Activated CD4-positive, alpha-beta T cell treated with anti-CD3 and anti-CD28 coated beads for 4 hours (primary cell): ENCODE measurements at regions not wholly inside any gene's neighbourhood (a gene's known extent, or its start where the extent isn't known, plus 50 kb on each side); places are given as distances from the start of the nearest gene placed in this dataset.

Experiments used
- DNase-seq, 2 donors: peaks; one replicate each; pipeline ENCODE4 v3.0.0-alpha.2; 2020

- DNase-seq, result no peak
Measured at GRCh38 chr2:34126279-34126678, 527.2 kb upstream of the FAM98A start.

GRCh38 chr2:34123996-34124785 is 525.1 kb upstream of the FAM98A start:
- no peak for DNase-seq

- DNase-seq, result no peak
Measured at GRCh38 chr2:34121076-34121475, 522.0 kb upstream of the FAM98A start.

- no peak for DNase-seq
Measured at GRCh38 chr2:34115076-34115475, 516.0 kb upstream of the FAM98A start.

GRCh38 chr2:34112161-34112560 is 513.1 kb upstream of the FAM98A start:
- DNase-seq, result no peak

GRCh38 chr2:34110392-34110791 is 511.3 kb upstream of the FAM98A start:
- no peak for DNase-seq

GRCh38 chr2:34107811-34108210 is 508.7 kb upstream of the FAM98A start:
- DNase-seq, result no peak

GRCh38 chr2:34105006-34105767 is 506.1 kb upstream of the FAM98A start:
- no peak for DNase-seq

- no peak for DNase-seq
Measured at GRCh38 chr2:34104601-34105000, 505.5 kb upstream of the FAM98A start.

GRCh38 chr2:34103437-34103836 is 504.3 kb upstream of the FAM98A start:
- DNase-seq, result no peak

GRCh38 chr2:34102339-34102738 is 503.2 kb upstream of the FAM98A start:
- DNase-seq, result no peak

- DNase-seq, result no peak
Measured at GRCh38 chr2:34099377-34099776, 500.3 kb upstream of the FAM98A start.

GRCh38 chr2:34098256-34098655 is 499.2 kb upstream of the FAM98A start:
- DNase-seq, result no peak

- peak; percentile 14 to 27 for DNase-seq
Measured at GRCh38 chr2:34096562-34097171, 497.6 kb upstream of the FAM98A start.

- DNase-seq, result no peak
Measured at GRCh38 chr2:34093790-34094189, 494.7 kb upstream of the FAM98A start.

GRCh38 chr2:34070196-34070595 is 471.1 kb upstream of the FAM98A start:
- no peak for DNase-seq

- DNase-seq, result no peak
Measured at GRCh38 chr2:34069604-34070003, 470.5 kb upstream of the FAM98A start.

GRCh38 chr2:34050413-34050812 is 451.3 kb upstream of the FAM98A start:
- no peak for DNase-seq

GRCh38 chr2:34045101-34045655 is 446.1 kb upstream of the FAM98A start:
- no peak for DNase-seq

GRCh38 chr2:34037886-34038285 is 438.8 kb upstream of the FAM98A start:
- no peak for DNase-seq

- no peak for DNase-seq
Measured at GRCh38 chr2:34037157-34037556, 438.1 kb upstream of the FAM98A start.

- DNase-seq, result no peak
Measured at GRCh38 chr2:34031097-34031496, 432.0 kb upstream of the FAM98A start.

GRCh38 chr2:34030273-34030672 is 431.2 kb upstream of the FAM98A start:
- no peak for DNase-seq

- no peak for DNase-seq
Measured at GRCh38 chr2:34029073-34029472, 430.0 kb upstream of the FAM98A start.
